ENCODE measurements at regions not wholly inside any gene's neighbourhood (a gene's known extent, or its start where the extent isn't known, plus 50 kb on each side); places are given as distances from the start of the nearest gene placed in this dataset.

- TF ChIP-seq CTCF (IDR thresholded peaks at IDR 0.05) (no peak), EP300 (IDR thresholded peaks at IDR 0.05) (no peak), POLR2A (IDR thresholded peaks at IDR 0.05) (no peak)
These were observed 341.5 kb downstream of the CASP12 start for GRCh38 chr11:104556606-104557301.

All from stomach (tissue), 4 donors.